Erythroblast (primary cell): ENCODE measurements at regions not wholly inside any gene's neighbourhood (a gene's known extent, or its start where the extent isn't known, plus 50 kb on each side); places are given as distances from the start of the nearest gene placed in this dataset.

Experiments
- GATA1 ChIP-seq: IDR thresholded peaks from 2 replicates; pipeline ENCODE4 v1.6.1; 2011; ENCODE audit warnings: low read depth, mild to moderate bottlenecking, control low read depth, low read length, moderate library complexity
- POLR2A ChIP-seq: IDR thresholded peaks from 2 replicates; pipeline ENCODE4 v1.6.1; 2011; ENCODE audit warnings: mild to moderate bottlenecking, low read length

DNA sequence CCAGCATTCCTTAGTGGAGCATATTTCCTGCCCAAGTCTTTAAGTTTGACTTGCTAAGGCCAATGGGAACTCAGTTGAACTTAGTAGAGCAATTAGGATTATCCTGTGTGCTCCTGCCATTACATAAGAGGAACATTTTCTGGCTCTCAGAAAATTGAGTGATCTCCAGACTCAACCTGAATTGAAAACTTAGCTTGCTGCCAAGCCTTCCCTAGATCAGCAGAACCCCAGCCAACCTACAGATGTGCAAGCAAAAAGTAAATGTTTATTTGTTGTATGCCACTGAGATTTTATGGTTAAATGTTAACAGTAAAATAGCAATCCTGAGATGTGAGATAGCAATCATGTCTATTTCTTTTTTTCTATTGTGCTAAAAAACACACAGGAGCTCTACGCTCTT lies 350.9 kb downstream of the OLFM4 start:
- TF ChIP-seq POLR2A (no peak), GATA1 (no peak)
